Muscle layer of duodenum (tissue), 2 donors: ENCODE measurements at regions not wholly inside any gene's neighbourhood (a gene's known extent, or its start where the extent isn't known, plus 50 kb on each side); places are given as distances from the start of the nearest gene placed in this dataset.

Experiments
- H3K27ac ChIP-seq: one replicate; pipeline ENCODE4 v1.7.0; 2013; ENCODE audit warnings: mild to moderate bottlenecking, low read length
- H3K27me3 ChIP-seq: one replicate; pipeline ENCODE4 v1.7.0; 2013; ENCODE audit warnings: low read depth, mild to moderate bottlenecking, control low read depth, low read length
- H3K36me3 ChIP-seq, 2 donors: one replicate each; pipeline ENCODE4 v1.7.0; 2013; ENCODE audit warnings: low read length in 2 of 2, control low read depth in 1 of 2, mild to moderate bottlenecking in 1 of 2; ENCODE audit not compliant: insufficient read depth in 2 of 2, control insufficient read depth in 1 of 2
- H3K4me1 ChIP-seq, 2 donors: one replicate each; pipeline ENCODE4 v1.7.0; 2013; ENCODE audit warnings: low read length in 2 of 2, mild to moderate bottlenecking in 2 of 2, control low read depth in 1 of 2, moderate library complexity in 1 of 2; ENCODE audit not compliant: insufficient read depth in 2 of 2, control insufficient read depth in 1 of 2
- H3K4me3 ChIP-seq, 2 donors: one replicate each; pipeline ENCODE4 v1.7.0; 2013; ENCODE audit warnings: low read length in 2 of 2, low read depth in 1 of 2, mild to moderate bottlenecking in 1 of 2
- H3K9me3 ChIP-seq, 2 donors: one replicate each; pipeline ENCODE4 v1.7.0; 2013; ENCODE audit warnings: low read length in 2 of 2, control low read depth in 1 of 2, mild to moderate bottlenecking in 1 of 2; ENCODE audit not compliant: control insufficient read depth in 1 of 2
- donor health status: healthy.

DNA sequence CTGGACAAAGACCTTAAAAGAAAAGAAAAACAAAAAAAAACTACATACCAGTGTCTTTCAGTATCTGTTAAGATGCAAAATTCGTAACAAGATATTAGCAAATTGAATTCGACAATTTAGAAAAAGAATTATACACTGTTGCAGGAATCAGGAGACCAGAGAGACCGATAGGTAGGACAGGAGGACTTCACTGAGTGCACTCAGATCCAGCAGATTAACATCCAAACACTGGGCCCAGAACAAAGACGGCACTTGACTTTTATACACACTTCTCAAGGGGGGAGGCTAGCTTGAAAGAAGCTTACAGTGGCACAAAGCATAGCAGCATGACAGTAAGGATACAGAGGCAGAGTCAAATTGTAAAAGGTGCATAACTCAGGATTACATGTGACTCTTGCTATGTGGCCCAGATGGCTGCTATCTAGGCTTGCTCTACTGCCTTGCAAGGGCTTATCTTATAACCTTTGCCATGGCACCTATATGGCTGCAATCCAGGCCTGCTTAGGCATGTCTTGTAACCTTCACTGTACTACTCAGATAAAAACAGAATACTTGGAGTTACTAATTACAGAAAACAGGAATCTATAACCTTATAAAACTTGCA lies 507.3 kb upstream of the LRRTM4 start:
- no peak overlapping the region for H3K4me3 ChIP-seq
- H3K9me3 ChIP-seq: peaks cover 0 to 7% of the 10 kb centered on the region in 2 donors
- H3K27ac ChIP-seq: no peak overlapping the region
- no peaks in the 10 kb centered on the region for H3K36me3 ChIP-seq
- H3K4me1 ChIP-seq: no peaks in the 10 kb centered on the region
- H3K27me3 ChIP-seq: no peaks in the 10 kb centered on the region

DNA sequence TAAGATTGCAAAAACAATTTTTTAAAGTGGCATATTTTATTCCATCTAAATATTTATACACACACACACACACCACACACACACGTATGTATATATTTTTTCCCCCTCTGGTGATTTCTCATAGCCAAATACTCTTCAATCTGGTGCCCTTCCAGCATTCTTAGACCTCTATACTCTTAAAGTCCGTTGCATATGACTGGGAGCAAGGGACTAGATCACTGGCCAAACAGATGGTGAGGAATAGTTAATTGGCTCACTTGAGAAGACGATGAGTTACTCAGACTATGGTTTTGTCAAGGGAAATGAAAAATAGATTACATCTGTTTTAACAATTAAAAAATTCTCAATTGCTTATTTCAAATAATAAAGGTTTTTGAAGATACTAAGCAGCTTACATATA lies 512.5 kb upstream of the LRRTM4 start:
- H3K4me1 ChIP-seq: no peaks in the 10 kb centered on the region
- no peaks in the 10 kb centered on the region for H3K27me3 ChIP-seq
- no peaks in the 10 kb centered on the region for H3K36me3 ChIP-seq
- H3K9me3 ChIP-seq: peaks cover 0 to 2% of the 10 kb centered on the region in 2 donors
- no peak overlapping the region for H3K4me3 ChIP-seq
- no peak overlapping the region for H3K27ac ChIP-seq

DNA sequence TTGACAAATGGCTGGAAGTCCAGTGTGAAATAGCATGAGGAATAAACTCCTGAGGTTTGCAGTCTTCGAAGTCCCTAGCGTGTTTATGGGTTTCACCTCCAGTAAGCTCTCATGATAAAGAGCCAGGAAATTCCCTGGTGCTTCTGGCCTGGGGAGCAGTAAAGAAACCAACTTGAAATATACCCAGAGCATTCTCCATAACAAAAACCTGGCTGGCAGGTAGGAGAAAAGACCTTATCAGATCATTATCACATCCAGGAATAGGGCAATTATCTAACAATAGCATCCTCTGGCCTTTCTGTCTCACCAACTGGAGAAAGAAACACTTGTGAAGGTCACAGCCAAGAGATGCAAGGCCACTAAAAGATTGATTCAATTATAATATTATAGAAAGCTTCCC lies 513.6 kb upstream of the LRRTM4 start:
- H3K9me3 ChIP-seq: no peaks in the 10 kb centered on the region
- no peak overlapping the region for H3K27ac ChIP-seq
- H3K4me3 ChIP-seq: no peak overlapping the region
- H3K36me3 ChIP-seq: no peaks in the 10 kb centered on the region
- no peaks in the 10 kb centered on the region for H3K4me1 ChIP-seq
- H3K27me3 ChIP-seq: no peaks in the 10 kb centered on the region

DNA sequence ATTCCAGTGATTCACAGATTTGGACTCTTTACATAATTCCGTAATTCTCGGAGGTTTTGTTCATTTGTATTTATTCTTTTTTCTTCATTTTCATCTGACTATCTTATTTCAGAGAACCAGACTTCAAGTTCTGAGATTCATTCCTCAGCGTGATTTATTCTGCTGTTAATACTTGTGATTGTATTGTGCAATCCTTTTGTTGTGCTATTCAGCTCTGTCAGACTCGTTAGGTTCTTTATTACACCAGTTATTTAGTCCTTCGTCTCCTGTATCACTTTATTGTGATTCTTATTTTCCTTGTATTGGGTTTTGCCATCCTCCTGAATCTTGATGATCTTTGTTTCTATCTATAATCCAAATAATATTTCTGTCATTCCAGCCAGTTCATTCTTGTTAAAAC lies 529.3 kb upstream of the LRRTM4 start:
- Histone ChIP-seq H3K27ac (no peak overlapping the region), H3K27me3 (no peaks in the 10 kb centered on the region), H3K4me1 (no peaks in the 10 kb centered on the region), H3K4me3 (no peak overlapping the region), H3K36me3 (no peaks in the 10 kb centered on the region), H3K9me3 (peaks cover 0 to 21% of the 10 kb centered on the region in 2 donors)

DNA sequence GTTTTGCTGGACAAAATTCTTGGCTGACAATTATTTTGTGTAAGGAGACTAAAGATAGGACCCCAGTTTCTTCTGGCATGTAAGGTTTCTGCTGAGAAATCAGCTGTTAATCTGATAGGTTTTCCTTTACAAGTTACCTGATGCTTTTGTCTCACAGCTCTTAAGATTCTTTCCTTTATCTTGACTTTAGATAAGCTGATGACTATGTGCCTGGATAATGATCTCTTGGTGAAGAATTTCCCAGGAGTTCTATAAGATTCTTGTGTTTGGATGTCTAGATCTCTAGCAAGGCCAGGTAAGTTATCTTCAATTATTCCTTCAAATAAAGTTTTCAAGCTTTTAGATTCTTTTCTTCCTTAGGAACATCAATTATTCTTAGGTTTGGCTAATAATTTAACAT lies 534.8 kb upstream of the LRRTM4 start:
- H3K4me1 ChIP-seq: no peaks in the 10 kb centered on the region
- no peaks in the 10 kb centered on the region for H3K36me3 ChIP-seq
- no peaks in the 10 kb centered on the region for H3K27me3 ChIP-seq
- H3K9me3 ChIP-seq: peaks cover 0 to 13% of the 10 kb centered on the region in 2 donors
- H3K27ac ChIP-seq: no peak overlapping the region
- no peak overlapping the region for H3K4me3 ChIP-seq

DNA sequence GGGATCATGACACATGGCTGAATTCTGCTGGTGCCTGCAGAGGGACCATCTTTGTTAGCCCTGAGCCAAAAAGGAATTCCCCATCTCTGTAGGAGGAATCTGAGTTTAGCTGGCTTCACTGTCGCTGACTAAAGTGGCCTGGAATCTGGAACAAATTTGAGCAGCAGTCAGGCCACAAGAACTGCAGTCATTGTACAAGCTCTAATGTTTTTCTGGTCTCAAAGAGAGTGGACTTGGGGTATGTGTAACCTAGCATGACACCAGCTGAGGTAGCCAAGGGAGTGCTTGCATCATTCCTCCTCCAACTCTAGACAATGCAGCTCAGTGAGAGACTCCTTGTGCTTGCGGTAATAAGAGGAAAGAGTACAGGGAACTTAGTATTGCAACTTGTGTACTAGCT lies 539.1 kb upstream of the LRRTM4 start:
- Histone ChIP-seq H3K4me1 (no peaks in the 10 kb centered on the region), H3K9me3 (peaks cover 0 to 3% of the 10 kb centered on the region in 2 donors), H3K27me3 (no peaks in the 10 kb centered on the region)

DNA sequence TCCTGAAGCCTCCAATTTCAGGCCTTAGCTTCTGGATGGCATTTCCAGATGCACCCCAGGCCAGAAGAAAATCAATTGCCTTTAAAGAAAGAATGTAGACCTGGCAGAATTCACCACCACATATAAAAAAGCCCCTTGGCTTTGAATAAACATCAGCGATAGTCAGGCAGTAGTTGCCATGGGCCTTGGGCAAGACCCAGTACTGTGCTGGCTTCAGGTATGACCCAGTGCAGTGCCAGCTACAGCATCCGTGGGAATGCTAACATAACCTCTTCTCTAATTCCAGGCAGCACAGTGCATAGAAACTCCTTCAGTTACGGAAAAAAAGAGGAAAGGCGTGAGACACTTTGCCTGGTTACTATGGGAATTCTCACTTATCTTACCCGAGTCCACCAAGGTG lies 539.6 kb upstream of the LRRTM4 start:
- H3K27ac ChIP-seq: no peak overlapping the region
- H3K4me3 ChIP-seq: no peak overlapping the region
- H3K27me3 ChIP-seq: no peaks in the 10 kb centered on the region
- H3K9me3 ChIP-seq: peaks cover 0 to 3% of the 10 kb centered on the region in 2 donors
- H3K4me1 ChIP-seq: no peaks in the 10 kb centered on the region
- no peaks in the 10 kb centered on the region for H3K36me3 ChIP-seq

More for the DNA sequence above, 539.1 kb upstream of the LRRTM4 start:
- Histone ChIP-seq H3K36me3 (no peaks in the 10 kb centered on the region), H3K4me3 (no peak overlapping the region), H3K27ac (no peak overlapping the region)

DNA sequence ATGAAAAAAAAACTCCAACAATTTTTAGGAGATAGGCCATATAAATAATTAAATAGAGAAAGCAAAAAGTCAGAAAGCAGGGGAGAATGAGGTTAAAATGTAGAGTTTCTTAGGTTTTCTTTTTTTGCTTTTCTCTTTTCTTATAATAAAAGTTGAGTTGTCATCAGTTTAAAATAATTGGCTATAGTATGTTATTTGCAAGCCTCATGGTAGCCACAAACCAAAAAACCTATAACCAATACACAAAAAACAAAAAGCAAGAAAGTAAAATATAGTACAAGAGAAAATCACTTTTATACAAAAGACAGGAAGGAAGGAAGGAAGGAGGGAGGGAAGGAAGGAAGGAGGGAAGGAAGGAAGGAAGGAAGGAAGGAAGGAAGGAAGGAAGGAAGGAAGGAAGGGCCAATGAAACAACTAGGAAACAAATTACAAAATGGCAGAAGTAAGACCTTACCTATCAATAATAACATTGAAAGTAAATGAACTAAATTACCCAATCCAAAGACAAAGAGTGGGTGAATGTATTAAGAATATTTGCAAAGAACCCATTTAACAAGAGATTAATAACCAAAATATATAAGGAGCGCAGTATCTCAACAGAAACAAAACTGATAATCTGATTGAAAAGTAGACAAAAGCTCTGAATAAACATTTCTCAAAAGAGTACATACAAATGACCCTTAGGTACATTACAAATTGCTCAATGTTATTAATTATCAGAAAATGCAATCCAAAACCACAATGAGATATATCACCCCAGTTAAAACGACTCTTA lies 541.3 kb upstream of the LRRTM4 start:
- Histone ChIP-seq H3K4me3 (no peak overlapping the region), H3K4me1 (no peaks in the 10 kb centered on the region), H3K36me3 (no peaks in the 10 kb centered on the region), H3K27ac (no peak overlapping the region), H3K27me3 (no peaks in the 10 kb centered on the region), H3K9me3 (peaks cover 0 to 3% of the 10 kb centered on the region in 2 donors)

DNA sequence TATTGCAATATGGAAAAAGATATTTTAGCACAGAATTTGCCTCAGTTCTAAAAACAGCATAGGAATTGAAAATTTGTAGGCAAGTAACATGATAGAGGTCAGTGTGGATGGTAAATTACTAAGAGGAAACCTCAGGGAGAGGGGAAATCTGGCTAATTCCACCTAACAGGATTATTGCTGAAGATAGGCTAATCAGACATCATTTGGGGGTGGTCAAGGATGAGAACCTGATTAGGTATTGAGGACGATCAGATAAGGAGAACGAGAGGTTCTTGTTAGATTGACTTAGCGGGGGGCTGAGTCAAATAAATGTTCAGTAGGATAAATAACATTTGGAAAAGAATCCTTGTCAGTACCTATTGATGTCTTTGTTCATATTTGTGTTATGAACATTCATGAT lies 543.2 kb upstream of the LRRTM4 start:
- Histone ChIP-seq H3K4me3 (no peak overlapping the region), H3K27me3 (no peaks in the 10 kb centered on the region), H3K36me3 (no peaks in the 10 kb centered on the region), H3K4me1 (no peaks in the 10 kb centered on the region), H3K27ac (no peak overlapping the region), H3K9me3 (no peaks in the 10 kb centered on the region)

DNA sequence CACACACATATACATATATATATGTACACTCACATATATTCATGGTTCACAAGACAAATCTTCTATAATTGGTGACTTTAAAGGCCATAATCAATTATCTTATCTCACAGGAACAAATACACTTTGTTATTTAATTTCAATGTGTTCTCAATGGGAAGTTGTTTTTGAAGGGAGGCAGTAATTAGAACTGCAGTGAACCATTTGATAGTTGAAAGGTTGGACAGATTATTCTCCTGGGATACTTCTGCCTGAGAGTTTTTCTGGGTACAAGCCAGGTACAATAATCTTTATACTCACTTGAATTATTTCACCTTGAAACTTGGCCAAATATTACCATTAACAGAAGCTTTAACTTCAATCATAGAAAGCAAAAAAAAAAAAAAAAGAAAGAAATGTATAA lies 546.6 kb upstream of the LRRTM4 start:
- Histone ChIP-seq H3K36me3 (no peaks in the 10 kb centered on the region), H3K27ac (no peak overlapping the region), H3K4me1 (no peaks in the 10 kb centered on the region), H3K27me3 (no peaks in the 10 kb centered on the region), H3K9me3 (no peaks in the 10 kb centered on the region), H3K4me3 (no peak overlapping the region)

DNA sequence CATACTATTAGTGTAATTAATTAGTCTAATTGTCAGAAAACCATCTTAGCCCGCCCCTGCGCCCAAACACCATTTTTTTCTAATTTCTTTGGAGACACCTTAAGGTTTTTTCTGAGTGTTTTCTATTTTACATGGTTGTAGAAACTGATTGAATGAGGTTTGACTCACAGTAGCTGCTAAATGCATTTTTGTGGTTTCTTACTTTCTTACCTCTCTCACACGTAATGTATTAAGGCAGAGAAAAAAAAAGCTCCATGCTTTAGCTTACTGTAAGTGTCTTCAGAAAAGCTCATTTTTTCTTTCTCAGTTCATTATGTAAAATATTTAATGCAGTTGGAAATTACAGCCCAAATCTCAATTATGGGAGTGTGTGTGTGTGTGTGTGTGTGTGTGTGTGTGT lies 548.5 kb upstream of the LRRTM4 start:
- H3K4me3 ChIP-seq: no peak overlapping the region
- no peak overlapping the region for H3K27ac ChIP-seq
- no peaks in the 10 kb centered on the region for H3K36me3 ChIP-seq
- no peaks in the 10 kb centered on the region for H3K27me3 ChIP-seq
- no peaks in the 10 kb centered on the region for H3K9me3 ChIP-seq
- no peaks in the 10 kb centered on the region for H3K4me1 ChIP-seq

DNA sequence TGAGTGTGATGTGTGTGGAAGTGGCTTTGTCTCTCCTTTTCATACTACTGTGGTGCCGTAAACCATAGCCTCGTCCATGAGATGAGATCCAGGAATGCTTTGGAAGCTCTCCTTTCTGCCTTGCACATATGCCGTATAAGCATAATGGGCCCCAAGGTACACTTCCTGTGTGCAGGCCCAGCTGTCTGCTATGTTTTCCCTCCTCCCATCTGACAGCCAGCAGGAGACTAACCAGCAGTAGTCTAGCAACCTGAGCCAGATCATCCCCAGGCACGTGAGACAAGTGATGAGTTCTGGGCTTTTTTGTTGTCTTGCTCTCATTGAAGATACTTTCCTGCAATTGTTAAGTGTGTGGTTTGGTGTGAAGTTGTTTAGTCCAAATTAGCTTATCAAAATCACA lies 555.5 kb upstream of the LRRTM4 start:
- Histone ChIP-seq H3K4me3 (no peak overlapping the region), H3K27ac (no peak overlapping the region), H3K36me3 (no peaks in the 10 kb centered on the region), H3K27me3 (no peaks in the 10 kb centered on the region), H3K9me3 (no peaks in the 10 kb centered on the region), H3K4me1 (no peaks in the 10 kb centered on the region)
